D721Med (cell line): ENCODE measurements at regions not wholly inside any gene's neighbourhood (a gene's known extent, or its start where the extent isn't known, plus 50 kb on each side); places are given as distances from the start of the nearest gene placed in this dataset.

Source experiments
- DNase-seq: peaks from one replicate; pipeline ENCODE4 v3.0.0; 2011; ENCODE audit warnings: low spot score; ENCODE audit not compliant: insufficient read length
- FAIRE-seq: peaks from 2 replicates; lab custom pipeline; 2011; peaks lifted over from hg19 to GRCh38; lab: Jason Lieb, UNC
- TF ChIP-seq, protein P1 (sequence below): IDR thresholded peaks from 2 replicates; pipeline ENCODE4 v1.5.1; 2012; ENCODE audit warnings: mild to moderate bottlenecking, control low read depth; ENCODE audit not compliant: insufficient read depth; ENCODE audit errors: missing control alignments

DNA sequence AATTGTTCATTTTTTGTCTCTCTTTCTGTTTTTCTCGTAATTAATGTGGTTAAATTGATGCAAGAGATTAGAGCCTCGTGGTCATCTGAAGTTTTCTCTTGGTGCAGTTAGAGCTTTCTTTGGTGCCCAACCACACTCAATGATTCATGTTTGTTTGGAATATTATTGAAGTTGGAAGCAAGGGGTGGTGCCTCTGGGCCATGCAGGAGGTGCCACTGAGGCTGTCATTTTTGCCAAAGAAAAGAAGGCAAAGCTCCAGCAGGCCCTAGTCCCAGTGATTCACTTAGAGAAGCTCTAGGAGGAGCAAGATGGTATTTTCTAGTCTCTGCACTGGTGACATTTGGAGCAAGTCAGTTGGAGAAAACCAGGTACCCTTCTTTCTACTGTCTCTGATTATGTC is 144.5 kb upstream of the RALGAPA2 start:
- DNase-seq: no peak
- TF ChIP-seq, protein P1, sequence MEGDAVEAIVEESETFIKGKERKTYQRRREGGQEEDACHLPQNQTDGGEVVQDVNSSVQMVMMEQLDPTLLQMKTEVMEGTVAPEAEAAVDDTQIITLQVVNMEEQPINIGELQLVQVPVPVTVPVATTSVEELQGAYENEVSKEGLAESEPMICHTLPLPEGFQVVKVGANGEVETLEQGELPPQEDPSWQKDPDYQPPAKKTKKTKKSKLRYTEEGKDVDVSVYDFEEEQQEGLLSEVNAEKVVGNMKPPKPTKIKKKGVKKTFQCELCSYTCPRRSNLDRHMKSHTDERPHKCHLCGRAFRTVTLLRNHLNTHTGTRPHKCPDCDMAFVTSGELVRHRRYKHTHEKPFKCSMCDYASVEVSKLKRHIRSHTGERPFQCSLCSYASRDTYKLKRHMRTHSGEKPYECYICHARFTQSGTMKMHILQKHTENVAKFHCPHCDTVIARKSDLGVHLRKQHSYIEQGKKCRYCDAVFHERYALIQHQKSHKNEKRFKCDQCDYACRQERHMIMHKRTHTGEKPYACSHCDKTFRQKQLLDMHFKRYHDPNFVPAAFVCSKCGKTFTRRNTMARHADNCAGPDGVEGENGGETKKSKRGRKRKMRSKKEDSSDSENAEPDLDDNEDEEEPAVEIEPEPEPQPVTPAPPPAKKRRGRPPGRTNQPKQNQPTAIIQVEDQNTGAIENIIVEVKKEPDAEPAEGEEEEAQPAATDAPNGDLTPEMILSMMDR: no peak
- no peak for FAIRE-seq

DNA sequence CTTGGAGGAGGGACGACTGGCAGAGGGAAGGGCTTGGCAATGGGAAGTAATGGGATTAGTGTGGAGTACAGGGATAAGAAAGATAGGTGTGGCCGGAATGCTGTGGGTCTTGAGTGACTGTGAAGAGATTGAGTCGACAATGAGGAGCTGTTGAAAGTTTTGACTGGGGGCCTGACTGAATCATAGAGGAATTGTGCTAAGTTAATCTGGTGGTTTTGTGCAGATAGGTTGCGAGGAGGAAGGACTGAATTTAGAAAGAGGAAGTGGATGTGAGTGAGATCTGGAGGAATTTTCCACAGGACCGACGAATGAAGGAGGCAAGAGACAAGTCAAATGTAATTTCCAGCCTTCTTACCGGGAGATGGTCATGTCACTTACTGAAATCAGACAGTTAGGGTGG is 143.9 kb upstream of the RALGAPA2 start:
- TF ChIP-seq, protein P1: no peak
- no peak for DNase-seq
- no peak for FAIRE-seq

DNA sequence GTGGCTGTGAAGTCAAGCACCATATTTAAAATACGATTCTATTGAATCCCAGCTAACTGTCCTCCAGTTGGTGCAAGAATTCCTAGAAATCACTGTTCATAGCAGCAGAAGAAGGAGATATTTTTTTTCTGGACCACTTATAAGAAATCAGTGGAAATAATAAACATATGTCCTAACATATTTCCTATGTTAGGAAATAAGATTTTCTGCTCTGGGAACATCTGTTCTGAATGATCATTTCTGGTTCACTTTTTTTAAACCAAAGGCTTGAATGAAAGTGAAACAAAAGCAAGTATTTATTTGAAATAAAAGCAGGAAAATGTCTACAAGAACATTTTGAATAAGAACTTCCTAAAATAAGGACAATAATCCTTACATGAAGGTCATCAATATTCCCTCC is 138.9 kb upstream of the RALGAPA2 start:
- TF ChIP-seq, protein P1: no peak
- FAIRE-seq: no peak
- DNase-seq: no peak

DNA sequence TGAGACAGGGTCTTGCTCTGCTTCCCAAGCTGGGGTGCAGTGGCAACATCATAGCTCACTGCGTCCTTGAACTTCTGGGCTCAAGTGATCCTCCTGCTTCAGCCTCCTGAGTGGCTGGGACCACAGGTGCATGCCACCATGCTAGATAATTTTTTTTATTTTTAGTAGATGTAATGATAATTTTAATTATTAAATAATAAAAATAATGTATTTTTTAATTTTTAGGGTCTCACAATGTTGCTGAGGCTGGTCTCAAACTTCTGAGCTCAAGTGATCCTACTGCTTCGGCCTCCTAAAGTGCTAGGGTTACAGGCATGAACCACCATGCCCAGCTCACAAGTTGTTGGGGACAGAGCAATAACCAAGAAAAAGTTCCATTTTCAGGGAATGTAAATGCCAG is 138.0 kb upstream of the RALGAPA2 start:
- no peak for DNase-seq
- no peak for FAIRE-seq
- TF ChIP-seq, protein P1: no peak

DNA sequence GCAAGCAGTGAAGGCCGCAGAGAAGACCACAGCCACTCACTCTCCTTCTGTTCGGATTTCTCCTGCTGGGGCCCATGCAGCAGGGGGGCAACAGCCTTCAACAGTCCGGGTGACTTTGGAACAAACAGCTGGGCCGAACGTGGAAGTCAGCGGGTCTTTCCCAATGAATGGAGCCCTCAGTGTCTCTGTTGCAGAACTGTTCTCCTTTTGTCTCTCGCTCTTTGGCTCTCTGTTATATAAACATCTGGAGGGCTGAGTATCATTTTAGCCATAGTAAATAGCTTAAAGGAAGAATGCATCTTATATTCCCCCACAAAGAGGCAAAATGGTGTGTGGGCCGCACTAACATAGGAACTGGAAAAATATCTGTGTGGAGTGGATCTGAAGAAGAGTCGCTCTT is 136.7 kb upstream of the RALGAPA2 start:
- DNase-seq: no peak
- FAIRE-seq: no peak
- TF ChIP-seq, protein P1: no peak

DNA sequence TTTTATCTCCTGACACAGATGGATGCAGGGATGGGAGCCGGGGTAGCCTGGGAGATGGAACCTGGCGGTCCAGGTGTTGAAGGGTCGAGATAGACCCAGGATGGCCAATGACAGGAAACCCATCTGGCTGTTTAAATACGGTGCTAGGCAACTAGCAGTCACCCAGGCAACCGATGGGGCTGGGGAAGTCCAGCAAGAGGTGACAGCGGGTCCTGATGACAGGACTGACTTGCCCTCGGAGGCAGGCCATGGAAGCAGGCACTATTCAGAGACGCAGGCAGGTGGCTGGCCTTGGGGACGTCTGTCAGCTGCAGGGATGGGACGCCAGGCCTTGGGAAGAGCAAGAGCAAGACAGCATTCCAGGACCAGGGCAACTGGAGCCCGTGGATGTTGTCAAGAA is 135.4 kb upstream of the RALGAPA2 start:
- TF ChIP-seq, protein P1: no peak
- no peak for DNase-seq
- no peak for FAIRE-seq

DNA sequence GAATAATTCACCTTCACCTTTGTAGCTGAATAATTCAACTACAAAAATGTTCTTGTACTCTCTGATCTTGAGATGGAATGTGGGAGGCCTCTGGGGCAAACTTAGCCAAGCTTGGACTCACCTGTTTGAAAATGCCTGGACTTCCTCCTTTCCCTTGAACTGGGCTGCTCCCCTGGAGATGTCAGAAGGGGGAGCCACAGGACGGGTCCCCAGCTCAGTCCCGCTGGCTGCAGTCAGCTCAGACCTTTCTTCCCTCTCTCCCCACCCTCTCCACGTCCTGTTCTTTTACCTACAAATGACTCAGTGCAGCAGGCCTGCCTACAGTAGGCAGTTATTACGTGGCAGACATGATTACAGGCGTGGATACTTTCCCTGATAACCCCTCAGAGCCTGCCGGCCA is 131.5 kb upstream of the RALGAPA2 start:
- no peak for FAIRE-seq
- TF ChIP-seq, protein P1: no peak
- no peak for DNase-seq
